ENCODE measurements at regions not wholly inside any gene's neighbourhood (a gene's known extent, or its start where the extent isn't known, plus 50 kb on each side); places are given as distances from the start of the nearest gene placed in this dataset.
A peak's percentile ranks its signal among the peaks of the same experiment; 100 is the strongest.

DNA sequence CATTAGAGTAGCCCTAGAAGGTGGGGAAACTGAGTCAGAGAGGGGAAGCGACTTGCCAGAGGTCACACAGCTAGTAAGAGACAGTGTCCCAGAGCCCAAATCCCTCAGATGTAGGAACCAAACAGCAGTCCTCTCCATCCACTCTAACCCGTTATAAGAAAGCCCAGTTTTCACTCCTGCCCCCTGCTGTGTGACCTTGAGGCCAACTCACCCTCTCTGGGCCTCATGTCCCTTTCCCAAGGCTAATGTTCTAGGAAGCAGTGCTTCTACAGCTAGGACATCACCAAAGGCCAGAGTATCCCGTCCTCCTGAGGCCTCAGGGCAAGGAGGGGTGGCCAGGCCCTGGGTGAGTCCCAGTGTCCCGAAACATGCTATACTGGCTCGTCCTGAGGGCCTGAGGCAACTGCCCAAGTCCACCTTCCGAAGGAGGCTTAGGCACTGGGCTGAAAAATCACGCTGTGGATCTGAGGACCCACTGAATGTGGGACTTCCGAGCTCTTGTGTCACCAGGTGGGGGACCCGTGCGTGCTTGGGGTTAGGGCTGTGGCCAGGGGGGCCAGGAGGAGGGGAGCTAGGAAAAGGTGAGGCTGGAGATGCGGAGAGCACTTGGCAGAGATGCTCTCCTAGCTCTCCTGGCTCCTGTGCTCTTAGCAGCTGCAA, 109.2 kb upstream of the SLC6A11 start:
- H3K27me3 Mint-ChIP-seq, result peaks cover 59% of the 10 kb centered on the region
- H3K9me3 Mint-ChIP-seq, result peaks cover 0 to 3% (median 0%) of the 10 kb centered on the region in 3 donors
- H3K4me1 Mint-ChIP-seq, result peaks cover 0 to 8% (median 5%) of the 10 kb centered on the region in 3 donors
- H3K36me3 Mint-ChIP-seq, result peaks cover 3% of the 10 kb centered on the region
- H3K27ac Mint-ChIP-seq, result no peak overlapping the region
- peak overlapping the region in 2 of 4 donors; percentile 87 for H3K4me3 Mint-ChIP-seq

GRCh38 chr3:10707400-10708215, 108.4 kb upstream of the SLC6A11 start:
- Mint-ChIP-seq H3K4me1 (peaks cover 2 to 8% (median 5%) of the 10 kb centered on the region in 3 donors), H3K9me3 (peaks cover 0 to 3% (median 0%) of the 10 kb centered on the region in 3 donors), H3K27ac (no peak overlapping the region), H3K4me3 (peak overlapping the region in 2 of 4 donors; percentile 25 to 87), H3K27me3 (peaks cover 59% of the 10 kb centered on the region), H3K36me3 (peaks cover 3% of the 10 kb centered on the region)

GRCh38 chr3:10708216-10708893, 107.7 kb upstream of the SLC6A11 start:
- peak overlapping the region in 1 of 4 donors; percentile 68 for H3K4me3 Mint-ChIP-seq

GRCh38 chr3:10709110-10709781, 106.8 kb upstream of the SLC6A11 start:
- H3K9me3 Mint-ChIP-seq, result peaks cover 0 to 4% (median 1%) of the 10 kb centered on the region in 3 donors
- peaks cover 3% of the 10 kb centered on the region for H3K36me3 Mint-ChIP-seq
- peak overlapping the region in 1 of 3 donors; percentile 91 for H3K27ac Mint-ChIP-seq
- peak overlapping the region in 1 of 4 donors; percentile 70 for H3K4me3 Mint-ChIP-seq
- H3K4me1 Mint-ChIP-seq, result peaks cover 2 to 8% (median 5%) of the 10 kb centered on the region in 3 donors
- peaks cover 53% of the 10 kb centered on the region for H3K27me3 Mint-ChIP-seq

More at GRCh38 chr3:10708216-10708893, 107.7 kb upstream of the SLC6A11 start:
- H3K36me3 Mint-ChIP-seq, result peaks cover 3% of the 10 kb centered on the region
- H3K9me3 Mint-ChIP-seq, result peaks cover 0 to 1% (median 0%) of the 10 kb centered on the region in 3 donors
- H3K27ac Mint-ChIP-seq, result no peak overlapping the region
- peaks cover 59% of the 10 kb centered on the region for H3K27me3 Mint-ChIP-seq
- peaks cover 2 to 8% (median 5%) of the 10 kb centered on the region in 3 donors for H3K4me1 Mint-ChIP-seq

- H3K27me3 Mint-ChIP-seq, result peaks cover 35% of the 10 kb centered on the region
- H3K4me1 Mint-ChIP-seq, result peaks cover 0 to 2% (median under 1%) of the 10 kb centered on the region in 3 donors
- no peak overlapping the region for H3K27ac Mint-ChIP-seq
- H3K9me3 Mint-ChIP-seq, result peaks cover 3 to 11% (median 5%) of the 10 kb centered on the region in 3 donors
- H3K36me3 Mint-ChIP-seq, result peaks cover 3% of the 10 kb centered on the region
- no peak overlapping the region for H3K4me3 Mint-ChIP-seq
Measured at GRCh38 chr3:10712121-10712520, 103.9 kb upstream of the SLC6A11 start.

- peaks cover 28% of the 10 kb centered on the region for H3K27me3 Mint-ChIP-seq
- H3K9me3 Mint-ChIP-seq, result peaks cover 3 to 11% (median 5%) of the 10 kb centered on the region in 3 donors
- H3K36me3 Mint-ChIP-seq, result peaks cover 5% of the 10 kb centered on the region
- H3K4me1 Mint-ChIP-seq, result peaks cover 0 to 2% (median 0%) of the 10 kb centered on the region in 3 donors
- no peak overlapping the region for H3K4me3 Mint-ChIP-seq
- no peak overlapping the region for H3K27ac Mint-ChIP-seq
Measured at GRCh38 chr3:10713656-10714055, 102.4 kb upstream of the SLC6A11 start.

- Mint-ChIP-seq H3K9me3 (peaks cover 3 to 11% (median 3%) of the 10 kb centered on the region in 3 donors), H3K4me1 (peaks cover 0 to 2% (median 0%) of the 10 kb centered on the region in 3 donors), H3K36me3 (peaks cover 2% of the 10 kb centered on the region), H3K27ac (no peak overlapping the region), H3K27me3 (peaks cover 15% of the 10 kb centered on the region), H3K4me3 (no peak overlapping the region)
Measured at GRCh38 chr3:10715886-10716285, 100.1 kb upstream of the SLC6A11 start.

GRCh38 chr3:10716964-10717363, 99.1 kb upstream of the SLC6A11 start:
- peaks cover 3 to 11% (median 3%) of the 10 kb centered on the region in 3 donors for H3K9me3 Mint-ChIP-seq
- no peak overlapping the region for H3K27ac Mint-ChIP-seq

GRCh38 chr3:10717756-10718155, 98.3 kb upstream of the SLC6A11 start:
- peaks cover 0 to 1% (median 0%) of the 10 kb centered on the region in 3 donors for H3K4me1 Mint-ChIP-seq
- H3K36me3 Mint-ChIP-seq, result peaks cover 2% of the 10 kb centered on the region
- no peak overlapping the region for H3K27ac Mint-ChIP-seq
- no peak overlapping the region for H3K4me3 Mint-ChIP-seq
- peaks cover 14% of the 10 kb centered on the region for H3K27me3 Mint-ChIP-seq
- H3K9me3 Mint-ChIP-seq, result peaks cover 3 to 11% (median 3%) of the 10 kb centered on the region in 3 donors

More at GRCh38 chr3:10716964-10717363, 99.1 kb upstream of the SLC6A11 start:
- peaks cover 2% of the 10 kb centered on the region for H3K36me3 Mint-ChIP-seq
- H3K27me3 Mint-ChIP-seq, result peaks cover 14% of the 10 kb centered on the region
- no peak overlapping the region for H3K4me3 Mint-ChIP-seq
- H3K4me1 Mint-ChIP-seq, result peaks cover 0 to 2% (median 0%) of the 10 kb centered on the region in 3 donors

DNA sequence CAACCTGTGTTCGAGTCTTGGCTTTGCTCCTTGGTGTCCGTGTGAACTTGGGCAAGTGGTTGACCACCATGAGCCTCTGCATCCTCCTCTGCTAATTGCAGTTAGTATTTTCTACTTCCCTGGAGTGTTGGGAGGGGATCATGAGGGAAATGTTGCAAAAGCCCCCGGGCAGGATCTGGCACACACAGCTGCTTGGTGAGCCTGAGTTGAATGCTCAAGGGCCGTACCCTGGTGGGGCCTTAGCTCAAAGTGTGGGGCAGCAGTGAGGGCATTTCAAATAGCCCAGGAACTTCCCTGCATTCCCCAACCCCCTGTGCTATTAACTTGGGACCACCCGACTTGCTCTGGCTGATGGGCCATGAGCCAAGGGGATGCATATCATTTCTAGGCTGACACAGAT, 94.9 kb upstream of the SLC6A11 start:
- H3K36me3 Mint-ChIP-seq, result peaks cover 2% of the 10 kb centered on the region
- H3K4me3 Mint-ChIP-seq, result no peak overlapping the region
- H3K27me3 Mint-ChIP-seq, result peaks cover 4% of the 10 kb centered on the region
- peaks cover 0 to 1% (median 0%) of the 10 kb centered on the region in 3 donors for H3K4me1 Mint-ChIP-seq
- H3K27ac Mint-ChIP-seq, result no peak overlapping the region
- peaks cover 0 to 1% (median 0%) of the 10 kb centered on the region in 3 donors for H3K9me3 Mint-ChIP-seq

DNA sequence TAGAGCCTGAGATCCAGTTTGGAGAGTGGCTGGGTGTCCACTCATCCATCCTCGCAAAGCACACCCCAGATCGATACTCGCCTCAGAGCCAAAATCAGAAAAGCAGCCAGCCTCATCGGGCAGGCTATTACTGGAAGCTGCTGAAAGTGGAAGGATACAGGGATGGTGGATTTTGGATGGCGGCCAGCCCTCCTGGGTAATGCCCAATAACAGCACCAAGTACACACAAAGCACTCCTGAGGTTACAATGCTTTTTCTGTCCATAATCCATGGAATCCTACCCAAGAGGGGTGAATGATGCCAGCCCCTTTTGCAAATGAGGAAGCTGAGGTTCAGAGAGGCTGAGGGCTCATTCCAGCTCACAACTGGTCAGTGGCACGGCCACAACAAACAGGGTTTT, 93.1 kb upstream of the SLC6A11 start:
- Mint-ChIP-seq H3K9me3 (no peaks in the 10 kb centered on the region), H3K27ac (no peak overlapping the region), H3K27me3 (peaks cover 2% of the 10 kb centered on the region), H3K4me1 (peaks cover 0 to 1% (median 0%) of the 10 kb centered on the region in 3 donors), H3K36me3 (peaks cover 2% of the 10 kb centered on the region), H3K4me3 (no peak overlapping the region)

GRCh38 chr3:10723991-10724390, 92.0 kb upstream of the SLC6A11 start:
- Mint-ChIP-seq H3K27ac (no peak overlapping the region), H3K4me3 (no peak overlapping the region), H3K4me1 (peaks cover 0 to 1% (median 0%) of the 10 kb centered on the region in 3 donors), H3K9me3 (no peaks in the 10 kb centered on the region), H3K36me3 (no peaks in the 10 kb centered on the region), H3K27me3 (peaks cover 5% of the 10 kb centered on the region)

DNA sequence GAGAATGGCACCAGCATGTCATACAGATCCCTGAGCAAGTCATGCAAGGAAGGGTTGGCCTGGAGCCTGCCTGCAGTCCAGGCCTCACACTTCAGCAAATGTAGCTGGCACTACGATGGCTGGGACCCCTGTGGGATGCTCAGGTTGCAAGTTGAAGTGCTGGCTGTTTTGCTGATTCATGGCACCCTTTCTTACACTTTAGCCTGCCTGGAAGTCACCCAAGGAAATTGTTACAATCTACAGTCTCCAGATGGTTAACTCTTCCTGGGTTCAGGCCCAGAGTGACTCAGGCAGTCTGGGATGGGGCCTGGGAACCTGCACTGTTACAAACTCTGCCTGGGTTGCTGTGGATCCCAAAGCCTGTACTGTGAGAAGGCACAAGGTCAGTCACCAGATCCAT, 91.0 kb upstream of the SLC6A11 start:
- peaks cover 7% of the 10 kb centered on the region for H3K27me3 Mint-ChIP-seq
- peaks cover 0 to 1% (median 0%) of the 10 kb centered on the region in 3 donors for H3K4me1 Mint-ChIP-seq

DNA sequence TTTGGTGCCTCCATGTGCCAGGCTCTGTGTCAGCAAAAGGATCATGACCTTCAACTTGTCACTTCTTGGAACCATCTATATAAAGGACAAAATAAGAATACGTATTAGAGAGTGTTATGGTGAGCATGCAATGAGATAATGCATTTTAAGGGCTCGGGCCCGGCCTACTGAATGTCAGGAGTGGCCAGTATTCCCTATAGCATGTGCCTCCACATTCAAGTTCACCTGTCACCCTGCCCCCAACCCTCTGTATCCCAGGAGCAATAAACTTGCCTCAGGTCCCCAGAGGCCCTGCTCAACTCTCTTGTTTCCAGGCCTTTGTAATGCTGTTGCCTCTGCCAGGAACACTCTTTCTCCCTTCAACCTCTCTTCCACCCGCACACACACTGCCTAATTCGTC, 90.2 kb upstream of the SLC6A11 start:
- H3K27me3 Mint-ChIP-seq, result peaks cover 7% of the 10 kb centered on the region
- H3K4me3 Mint-ChIP-seq, result no peak overlapping the region
- H3K4me1 Mint-ChIP-seq, result peaks cover 0 to 1% (median 0%) of the 10 kb centered on the region in 3 donors
- H3K36me3 Mint-ChIP-seq, result no peaks in the 10 kb centered on the region
- H3K9me3 Mint-ChIP-seq, result peaks cover 0 to 3% (median 2%) of the 10 kb centered on the region in 3 donors
- no peak overlapping the region for H3K27ac Mint-ChIP-seq

More for the DNA sequence above, 91.0 kb upstream of the SLC6A11 start:
- H3K27ac Mint-ChIP-seq, result no peak overlapping the region
- peaks cover 0 to 2% (median 0%) of the 10 kb centered on the region in 3 donors for H3K9me3 Mint-ChIP-seq
- no peak overlapping the region for H3K4me3 Mint-ChIP-seq
- no peaks in the 10 kb centered on the region for H3K36me3 Mint-ChIP-seq

Data from IgD-negative memory B cell (primary cell).